CD4-positive, alpha-beta memory T cell (primary cell): ENCODE measurements at regions not wholly inside any gene's neighbourhood (a gene's known extent, or its start where the extent isn't known, plus 50 kb on each side); places are given as distances from the start of the nearest gene placed in this dataset.

Source experiments
- CTCF ChIA-PET: fragments of 350-600 bp; sonication (Branson Sonifier 250); formaldehyde crosslinking; loops from one replicate; lab custom pipeline; 2021; ENCODE audit warnings: inconsistent platforms; ENCODE audit not compliant: partially characterized antibody; lab: Charles Lee
- POLR2A ChIA-PET: fragments of 350-600 bp; sonication (Branson Sonifier 250); formaldehyde crosslinking; loops from one replicate; lab custom pipeline; 2021; ENCODE audit not compliant: partially characterized antibody; lab: Charles Lee
- DNase-seq, 5 donors: peaks; one replicate each; pipeline versions ENCODE4 v3.0.0 to v3.0.0-alpha.2; 2020 to 2022; ENCODE audit warnings: mixed read lengths in 1 of 5
- H3K27ac ChIP-seq: one replicate; pipeline ENCODE4 v1.7.0; 2013; ENCODE audit warnings: low read depth, low read length
- H3K27me3 ChIP-seq: 2 replicates; pipeline ENCODE4 v1.7.0; 2013; ENCODE audit warnings: mild to moderate bottlenecking, low read length, moderate library complexity; ENCODE audit not compliant: insufficient read depth
- H3K36me3 ChIP-seq: 2 replicates; pipeline ENCODE4 v1.7.0; 2013; ENCODE audit warnings: mild to moderate bottlenecking, low read length, moderate library complexity; ENCODE audit not compliant: insufficient read depth
- H3K4me1 ChIP-seq: 2 replicates; pipeline ENCODE4 v1.7.0; 2013; ENCODE audit warnings: mild to moderate bottlenecking, low read length, moderate library complexity; ENCODE audit not compliant: insufficient read depth
- H3K4me3 ChIP-seq, 2 donors: one replicate each; pipeline ENCODE4 v1.7.0; 2013; ENCODE audit warnings: low read length in 2 of 2, mild to moderate bottlenecking in 1 of 2
- H3K9me3 ChIP-seq, 2 donors: one replicate each; pipeline ENCODE4 v1.7.0; 2013; ENCODE audit warnings: low read length in 2 of 2, control low read depth in 1 of 2; ENCODE audit not compliant: control insufficient read depth in 1 of 2
- H3K27ac Mint-ChIP-seq, 7 donors: one replicate each; pipeline ENCODE4 v1.8.0; 2020 to 2021; ENCODE audit warnings: mixed read lengths in 7 of 7, mild to moderate bottlenecking in 6 of 7, inconsistent platforms in 3 of 7, moderate library complexity in 3 of 7
- H3K27me3 Mint-ChIP-seq, 2 donors: one replicate each; pipeline ENCODE4 v1.8.0; 2020 to 2021; ENCODE audit warnings: mixed read lengths in 2 of 2
- H3K36me3 Mint-ChIP-seq, 2 donors: one replicate each; pipeline ENCODE4 v1.8.0; 2020 to 2021; ENCODE audit warnings: mixed read lengths in 2 of 2, inconsistent platforms in 1 of 2, mild to moderate bottlenecking in 1 of 2
- H3K4me1 Mint-ChIP-seq, 4 donors: one replicate each; pipeline ENCODE4 v1.8.0; 2020 to 2021; ENCODE audit warnings: mixed read lengths in 4 of 4, mild to moderate bottlenecking in 1 of 4
- H3K4me3 Mint-ChIP-seq, 8 donors: one replicate each; pipeline ENCODE4 v1.8.0; 2020 to 2021; ENCODE audit warnings: mixed read lengths in 8 of 8, mild to moderate bottlenecking in 7 of 8, moderate library complexity in 6 of 8, inconsistent platforms in 3 of 8
- H3K9me3 Mint-ChIP-seq, 8 donors: one replicate each; pipeline ENCODE4 v1.8.0; 2020 to 2021; ENCODE audit warnings: mixed read lengths in 8 of 8, mild to moderate bottlenecking in 5 of 8, inconsistent platforms in 3 of 8, moderate library complexity in 1 of 8
- intact Hi-C: fragments of 100-400 bp; cut with micrococcal nuclease; formaldehyde crosslinking; loops from one replicate; pipeline ENCODE4 v1.15.1; 2023

DNA sequence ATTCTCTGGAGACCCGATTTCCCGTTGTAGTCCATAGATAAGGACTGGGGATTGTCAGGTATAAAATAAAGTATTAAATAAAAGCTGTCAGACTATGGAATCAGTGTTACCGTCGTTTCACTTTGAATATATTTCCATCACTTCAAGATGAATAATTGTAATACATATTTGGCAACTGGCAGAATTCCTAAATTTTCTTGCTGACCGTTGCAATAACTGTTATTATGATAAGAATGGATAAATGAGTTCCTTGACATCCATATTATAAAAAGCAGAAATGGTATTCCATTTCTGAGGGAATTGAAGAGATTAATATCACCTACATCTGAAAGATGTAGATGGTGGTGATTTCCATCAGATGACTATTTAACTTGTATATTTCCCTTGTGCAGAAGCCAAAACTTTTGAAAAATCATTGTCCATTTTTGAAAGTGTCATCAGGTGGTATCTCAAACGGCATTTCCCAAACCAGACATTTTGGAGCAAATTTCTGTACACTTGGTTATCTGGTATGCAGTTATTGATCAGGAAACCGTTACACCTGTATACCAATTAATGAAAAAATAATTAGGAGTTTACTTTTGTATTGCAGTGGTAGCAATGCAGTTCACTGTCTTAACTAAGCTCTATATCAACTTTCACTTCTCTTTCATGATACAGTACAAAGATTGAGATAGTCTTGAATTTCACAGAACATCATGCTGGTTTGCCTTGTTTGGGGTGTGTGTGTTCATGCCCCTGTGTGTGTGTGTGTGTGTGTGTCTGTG, 878.5 kb downstream of the PCDH18 start:
- Histone ChIP-seq H3K27me3 (no peaks in the 10 kb centered on the region), H3K27ac (no peak overlapping the region), H3K4me1 (no peaks in the 10 kb centered on the region), H3K9me3 (no peaks in the 10 kb centered on the region), H3K36me3 (no peaks in the 10 kb centered on the region), H3K4me3 (no peak overlapping the region)
- POLR2A ChIA-PET: no interaction called here
- H3K4me3 Mint-ChIP-seq: no peak overlapping the region
- H3K4me1 Mint-ChIP-seq: no peaks in the 10 kb centered on the region
- no peaks in the 10 kb centered on the region for H3K27me3 Mint-ChIP-seq
- no peak for DNase-seq
- H3K27ac Mint-ChIP-seq: no peak overlapping the region
- intact Hi-C loops: no loop called here
- peaks cover 0 to 8% (median 0%) of the 10 kb centered on the region in 8 donors for H3K9me3 Mint-ChIP-seq
- CTCF ChIA-PET: no interaction called here
- no peaks in the 10 kb centered on the region for H3K36me3 Mint-ChIP-seq

DNA sequence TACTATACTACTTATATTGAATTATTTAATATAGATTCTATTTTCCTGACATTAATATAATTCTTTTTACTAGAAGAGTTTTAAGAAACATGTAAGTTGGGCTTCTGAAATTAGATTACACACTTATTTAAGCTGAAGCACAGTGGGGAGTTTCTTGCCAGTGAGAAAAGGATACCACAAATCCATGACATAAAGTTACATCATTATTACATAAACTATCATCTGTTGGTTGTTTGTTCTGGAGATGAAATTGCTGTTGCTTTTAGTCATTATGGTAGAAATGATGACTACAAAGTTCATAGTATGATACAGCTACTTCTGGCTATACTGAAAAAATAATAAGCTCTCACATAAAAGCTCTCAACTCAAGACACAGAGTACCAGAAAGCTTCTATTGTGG, 880.4 kb downstream of the PCDH18 start:
- Mint-ChIP-seq H3K4me3 (no peak overlapping the region), H3K36me3 (no peaks in the 10 kb centered on the region), H3K27me3 (no peaks in the 10 kb centered on the region), H3K9me3 (peaks cover 0 to 3% (median 0%) of the 10 kb centered on the region in 8 donors), H3K27ac (no peak overlapping the region), H3K4me1 (no peaks in the 10 kb centered on the region)
- H3K27me3 ChIP-seq: no peaks in the 10 kb centered on the region
- H3K4me1 ChIP-seq: no peaks in the 10 kb centered on the region
- CTCF ChIA-PET: no interaction called here
- intact Hi-C loops: no loop called here
- POLR2A ChIA-PET: no interaction called here
- no peaks in the 10 kb centered on the region for H3K36me3 ChIP-seq
- no peak overlapping the region for H3K4me3 ChIP-seq
- no peak for DNase-seq
- no peak overlapping the region for H3K27ac ChIP-seq
- H3K9me3 ChIP-seq: no peaks in the 10 kb centered on the region

- peaks cover 0 to 3% (median 0%) of the 10 kb centered on the region in 8 donors for H3K9me3 Mint-ChIP-seq
- no peaks in the 10 kb centered on the region for H3K36me3 Mint-ChIP-seq
- intact Hi-C loops: no loop called here
- H3K4me1 Mint-ChIP-seq: no peaks in the 10 kb centered on the region
- H3K9me3 ChIP-seq: no peaks in the 10 kb centered on the region
- no peaks in the 10 kb centered on the region for H3K4me1 ChIP-seq
- no peaks in the 10 kb centered on the region for H3K27me3 ChIP-seq
- no peak overlapping the region for H3K4me3 Mint-ChIP-seq
- H3K4me3 ChIP-seq: no peak overlapping the region
- ChIA-PET CTCF (no interaction called here), POLR2A (no interaction called here)
- no peak for DNase-seq
- H3K27ac Mint-ChIP-seq: no peak overlapping the region
- H3K27ac ChIP-seq: no peak overlapping the region
- no peaks in the 10 kb centered on the region for H3K36me3 ChIP-seq
- no peaks in the 10 kb centered on the region for H3K27me3 Mint-ChIP-seq
Measured at GRCh38 chr4:136651278-136651667, 881.0 kb downstream of the PCDH18 start.

DNA sequence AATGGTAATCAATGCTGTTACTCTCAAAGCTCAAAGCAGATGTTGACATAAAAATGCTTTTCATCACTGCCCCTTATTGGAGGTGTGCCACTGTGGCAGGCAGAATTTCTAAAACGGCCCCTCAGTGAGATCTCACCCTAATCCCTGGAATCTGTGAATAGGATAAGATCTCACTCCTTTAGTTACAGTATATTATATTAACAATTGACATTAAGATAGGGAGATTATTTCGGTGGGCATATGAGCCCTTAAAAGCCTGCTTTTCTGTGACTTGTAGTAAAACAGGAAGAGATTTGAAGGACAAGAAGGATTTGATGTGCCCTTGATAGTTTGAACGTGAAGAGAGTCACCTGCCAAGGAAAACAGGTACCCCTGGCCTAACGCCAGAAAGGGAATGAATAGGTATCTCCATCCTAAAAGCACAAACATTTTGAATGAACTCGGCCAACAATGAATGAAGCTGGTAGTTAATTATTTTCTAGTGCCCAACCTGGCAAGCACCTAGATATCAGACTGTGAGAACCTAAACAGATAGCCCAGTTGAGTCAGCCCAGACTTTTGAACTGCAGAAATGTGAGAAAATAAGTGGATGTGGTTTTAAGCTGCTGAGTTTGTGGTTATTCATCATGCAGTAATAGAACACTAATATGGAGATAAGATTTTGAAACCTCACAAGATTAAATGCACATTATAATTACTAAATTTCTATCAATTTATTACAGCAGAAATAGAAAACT, 881.6 kb downstream of the PCDH18 start:
- DNase-seq: no peak
- peaks cover 0 to 3% (median 0%) of the 10 kb centered on the region in 8 donors for H3K9me3 Mint-ChIP-seq
- no peaks in the 10 kb centered on the region for H3K36me3 ChIP-seq

DNA sequence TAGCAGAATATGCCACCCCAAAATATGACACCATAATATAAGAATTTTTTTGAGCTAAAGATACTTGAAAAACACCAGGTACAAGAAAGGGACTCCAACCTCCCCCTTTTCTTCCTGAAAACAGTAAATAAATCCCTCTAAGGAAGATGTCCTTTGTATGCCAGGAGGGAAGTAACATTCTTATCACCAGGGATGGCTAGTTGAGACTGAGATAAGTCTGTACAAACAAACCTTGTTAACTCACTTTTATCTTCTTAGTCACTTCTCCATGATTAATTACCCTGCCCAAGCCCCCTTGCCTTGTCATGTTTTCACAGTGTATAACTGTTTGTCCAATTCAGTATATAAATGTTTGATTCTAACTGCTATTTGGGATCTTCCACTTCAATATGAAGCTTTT, 888.0 kb downstream of the PCDH18 start:
- intact Hi-C loops: no loop called here
- H3K4me3 ChIP-seq: no peak overlapping the region
- H3K9me3 Mint-ChIP-seq: peaks cover 0 to 8% (median 0%) of the 10 kb centered on the region in 8 donors
- POLR2A ChIA-PET: no interaction called here
- H3K36me3 Mint-ChIP-seq: no peaks in the 10 kb centered on the region
- no peaks in the 10 kb centered on the region for H3K9me3 ChIP-seq
- no peaks in the 10 kb centered on the region for H3K36me3 ChIP-seq
- H3K4me1 ChIP-seq: no peaks in the 10 kb centered on the region
- DNase-seq: no peak
- H3K4me3 Mint-ChIP-seq: no peak overlapping the region
- no peaks in the 10 kb centered on the region for H3K27me3 ChIP-seq
- H3K27ac Mint-ChIP-seq: no peak overlapping the region
- no peaks in the 10 kb centered on the region for H3K4me1 Mint-ChIP-seq
- no peaks in the 10 kb centered on the region for H3K27me3 Mint-ChIP-seq
- CTCF ChIA-PET: no interaction called here
- H3K27ac ChIP-seq: no peak overlapping the region

More for the DNA sequence above, 881.6 kb downstream of the PCDH18 start:
- ChIA-PET CTCF (no interaction called here), POLR2A (no interaction called here)
- Mint-ChIP-seq H3K36me3 (no peaks in the 10 kb centered on the region), H3K4me3 (no peak overlapping the region), H3K27ac (no peak overlapping the region), H3K27me3 (no peaks in the 10 kb centered on the region), H3K4me1 (no peaks in the 10 kb centered on the region)
- no peaks in the 10 kb centered on the region for H3K9me3 ChIP-seq
- no peak overlapping the region for H3K4me3 ChIP-seq
- H3K27ac ChIP-seq: no peak overlapping the region
- intact Hi-C loops: no loop called here
- no peaks in the 10 kb centered on the region for H3K27me3 ChIP-seq
- no peaks in the 10 kb centered on the region for H3K4me1 ChIP-seq

DNA sequence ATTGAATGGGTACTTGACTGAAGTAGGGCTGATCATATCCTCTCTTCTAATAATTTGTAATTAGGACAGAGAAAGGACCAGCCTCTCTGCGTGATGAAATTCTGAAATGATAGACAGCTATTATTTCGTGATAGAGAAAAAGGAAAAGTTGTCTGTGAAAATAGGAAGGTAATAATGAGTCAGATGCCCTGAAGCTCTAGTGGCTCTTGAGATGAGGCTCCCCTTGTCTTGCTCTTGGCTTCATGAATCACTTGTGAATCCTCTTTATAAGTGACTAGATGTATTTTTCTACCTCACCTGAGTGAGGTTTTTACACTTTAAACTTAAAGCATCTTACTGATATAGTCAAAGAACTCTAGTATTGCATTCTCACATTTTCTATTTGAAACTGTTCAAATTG, 888.9 kb downstream of the PCDH18 start:
- ChIA-PET POLR2A (no interaction called here), CTCF (no interaction called here)
- DNase-seq: no peak
- Mint-ChIP-seq H3K9me3 (peaks cover 0 to 10% (median under 1%) of the 10 kb centered on the region in 8 donors), H3K4me1 (no peaks in the 10 kb centered on the region), H3K36me3 (no peaks in the 10 kb centered on the region), H3K27me3 (no peaks in the 10 kb centered on the region), H3K27ac (no peak overlapping the region), H3K4me3 (no peak overlapping the region)
- H3K4me3 ChIP-seq: no peak overlapping the region
- no peaks in the 10 kb centered on the region for H3K9me3 ChIP-seq
- no peaks in the 10 kb centered on the region for H3K4me1 ChIP-seq
- H3K36me3 ChIP-seq: no peaks in the 10 kb centered on the region
- intact Hi-C loops: no loop called here
- no peaks in the 10 kb centered on the region for H3K27me3 ChIP-seq
- no peak overlapping the region for H3K27ac ChIP-seq

DNA sequence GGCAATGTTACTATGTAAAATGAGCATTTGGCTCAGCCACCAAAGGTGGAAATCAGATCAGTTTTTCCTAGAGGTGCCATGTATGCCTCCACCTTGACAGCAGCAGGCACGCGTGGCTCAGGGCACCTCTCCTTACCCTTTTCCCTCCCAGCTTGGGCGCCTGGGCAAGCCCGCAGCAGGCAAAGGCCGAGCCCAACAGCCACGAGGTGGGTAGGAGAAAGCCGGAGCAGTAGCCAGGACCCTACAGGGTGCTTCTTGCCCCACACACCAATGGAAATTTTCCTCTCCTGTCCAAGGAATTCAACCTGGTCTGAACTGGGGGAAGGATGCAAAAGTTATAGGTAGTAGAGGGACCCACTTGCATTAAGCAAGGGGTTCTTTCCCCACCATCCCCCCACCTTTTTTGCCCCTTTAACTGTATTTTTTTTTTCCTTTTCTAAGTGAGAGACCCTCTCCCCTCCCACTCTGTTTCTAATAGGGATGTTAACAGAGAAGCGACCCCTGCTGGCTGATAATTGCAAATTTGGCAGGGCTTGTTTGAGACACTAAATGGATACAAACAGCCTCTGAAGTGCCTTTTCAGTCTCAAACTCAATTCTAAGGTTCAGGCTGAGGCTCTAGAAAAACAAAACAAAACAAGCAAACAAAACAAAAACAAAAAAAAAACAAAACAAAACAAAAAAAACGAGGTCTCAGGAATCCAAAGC, 895.1 kb downstream of the PCDH18 start:
- Mint-ChIP-seq H3K4me1 (no peaks in the 10 kb centered on the region), H3K36me3 (no peaks in the 10 kb centered on the region), H3K4me3 (no peak overlapping the region), H3K27me3 (no peaks in the 10 kb centered on the region), H3K27ac (no peak overlapping the region), H3K9me3 (peaks cover 0 to 11% (median 3%) of the 10 kb centered on the region in 8 donors)
- H3K4me3 ChIP-seq: no peak overlapping the region
- CTCF ChIA-PET: no interaction called here
- no peak overlapping the region for H3K27ac ChIP-seq
- intact Hi-C loops: no loop called here
- H3K27me3 ChIP-seq: no peaks in the 10 kb centered on the region
- POLR2A ChIA-PET: no interaction called here
- DNase-seq: no peak
- H3K9me3 ChIP-seq: no peaks in the 10 kb centered on the region
- no peaks in the 10 kb centered on the region for H3K36me3 ChIP-seq
- H3K4me1 ChIP-seq: no peaks in the 10 kb centered on the region
